ENCODE measurements at regions not wholly inside any gene's neighbourhood (a gene's known extent, or its start where the extent isn't known, plus 50 kb on each side); places are given as distances from the start of the nearest gene placed in this dataset.

GRCh38 chr16:26898200-26898599 is 168.5 kb upstream of the C16orf82 start:
- no peak for DNase-seq (ENCODE audit: low spot score)

GRCh38 chr16:26901196-26901861 is 165.4 kb upstream of the C16orf82 start:
- DNase-seq (ENCODE audit: low spot score), result no peak

- no peak for DNase-seq (ENCODE audit: low spot score)
Observed at GRCh38 chr16:26901983-26902382, 164.7 kb upstream of the C16orf82 start.

DNA sequence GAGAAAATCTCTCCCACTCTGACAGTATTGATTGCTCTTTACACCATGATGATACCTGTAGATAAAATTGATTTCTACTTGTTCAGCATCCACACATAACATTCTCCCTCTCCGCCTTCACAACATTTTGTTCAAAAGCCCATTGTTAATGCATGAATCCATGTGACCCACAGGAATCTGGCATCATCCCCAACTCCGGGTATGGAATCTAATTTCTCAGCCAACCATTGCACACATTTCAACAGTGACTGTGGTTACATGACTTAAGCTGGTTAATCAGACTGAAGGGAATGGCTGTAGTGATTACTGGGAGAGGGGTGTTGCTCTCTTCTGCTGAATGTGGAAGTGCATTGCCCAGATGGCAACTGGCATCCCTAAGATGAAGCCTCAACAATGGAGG is 161.4 kb upstream of the C16orf82 start:
- peak; percentile 16 for DNase-seq (ENCODE audit: low spot score)

- DNase-seq (ENCODE audit: low spot score), result no peak
Observed at GRCh38 chr16:26909623-26910022, 157.1 kb upstream of the C16orf82 start.

- DNase-seq (ENCODE audit: low spot score), result no peak
Observed at GRCh38 chr16:26911436-26911835, 155.3 kb upstream of the C16orf82 start.

DNA sequence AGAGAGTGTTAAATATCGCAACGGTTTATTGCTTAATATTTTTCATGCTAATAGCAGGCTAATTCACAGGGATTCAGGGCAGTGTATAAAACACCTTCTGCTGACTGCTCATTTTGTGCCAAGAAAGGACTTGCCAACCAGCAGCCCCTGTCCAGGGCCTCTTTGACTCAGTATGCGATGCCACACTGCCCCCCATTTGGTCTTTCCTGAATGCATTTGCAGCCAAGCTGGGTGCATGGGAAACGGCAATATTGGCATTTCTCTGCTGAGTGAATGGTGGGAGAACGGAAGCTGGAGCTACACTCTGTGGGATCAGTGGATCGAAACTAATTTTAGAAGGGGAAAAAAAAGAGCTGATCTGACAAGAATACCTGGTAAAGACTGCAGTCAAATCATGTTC is 152.9 kb upstream of the C16orf82 start:
- no peak for DNase-seq (ENCODE audit: low spot score)

DNA sequence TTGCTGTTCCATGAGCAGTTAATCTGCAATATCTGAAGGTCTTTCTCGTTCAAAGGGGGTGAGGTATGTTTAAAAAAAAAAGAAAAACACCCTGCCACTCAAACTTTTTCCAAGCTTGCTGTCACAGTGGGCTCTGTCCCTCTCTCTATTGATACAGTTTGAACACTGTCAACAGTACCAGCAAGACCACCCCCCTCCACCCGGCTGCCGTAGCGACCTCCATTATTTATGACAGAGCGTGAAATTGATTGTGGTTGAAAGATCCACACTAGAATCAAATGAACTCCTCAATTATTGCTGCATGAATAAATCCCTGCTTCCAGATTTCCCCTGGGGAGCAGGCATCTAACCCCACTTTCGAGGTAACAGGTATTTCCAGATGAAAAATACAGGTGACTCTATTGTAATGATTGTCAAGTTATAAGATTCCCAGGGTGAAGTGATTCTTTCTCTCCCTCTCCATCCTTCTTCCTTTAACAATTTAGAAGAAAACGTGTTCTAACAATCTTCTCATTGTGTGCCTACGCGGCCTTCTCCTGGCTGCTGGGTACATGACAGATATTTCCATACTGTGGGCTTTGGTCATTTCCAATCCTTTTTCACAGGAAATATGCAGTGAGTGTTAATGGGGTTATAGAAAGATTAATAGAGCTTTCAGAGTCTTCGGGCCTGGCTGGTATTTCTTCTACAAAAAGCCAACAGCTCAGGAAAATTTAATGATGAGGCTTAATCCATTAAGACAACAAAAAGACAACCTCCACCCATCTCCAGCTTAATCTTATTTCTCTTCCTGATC is 135.7 kb upstream of the C16orf82 start:
- no peak for DNase-seq (ENCODE audit: low spot score)

DNA sequence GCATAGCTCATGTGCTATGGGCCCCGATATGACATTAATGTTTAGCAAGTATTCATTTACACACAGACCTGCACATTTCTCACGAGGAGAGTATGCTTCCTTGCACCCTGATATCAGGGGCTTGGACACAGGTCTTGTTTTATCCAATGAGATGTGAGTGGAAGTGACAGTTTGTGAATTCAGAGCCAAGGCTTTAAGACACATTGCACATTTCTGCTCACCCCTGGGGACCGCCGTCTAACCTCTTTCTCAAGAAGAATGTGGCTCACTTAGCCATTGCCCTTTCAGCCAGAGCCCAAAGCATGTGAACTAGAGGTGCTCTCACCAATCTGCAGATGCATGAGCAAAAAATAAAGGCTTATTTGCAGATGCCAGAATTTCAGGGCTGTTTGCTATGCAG is 116.1 kb upstream of the C16orf82 start:
- DNase-seq (ENCODE audit: low spot score), result no peak

- peak; percentile 21 for DNase-seq (ENCODE audit: low spot score)
Observed at GRCh38 chr16:26951950-26952349, 114.8 kb upstream of the C16orf82 start.

- DNase-seq (ENCODE audit: low spot score), result no peak
Observed at GRCh38 chr16:26952411-26952810, 114.3 kb upstream of the C16orf82 start.

GRCh38 chr16:26957283-26957859 is 109.4 kb upstream of the C16orf82 start:
- no peak for DNase-seq (ENCODE audit: low spot score)

- DNase-seq (ENCODE audit: low spot score), result no peak
Observed at GRCh38 chr16:26959416-26960009, 107.2 kb upstream of the C16orf82 start.

- no peak for DNase-seq (ENCODE audit: low spot score)
Observed at GRCh38 chr16:26961459-26961858, 105.3 kb upstream of the C16orf82 start.

DNA sequence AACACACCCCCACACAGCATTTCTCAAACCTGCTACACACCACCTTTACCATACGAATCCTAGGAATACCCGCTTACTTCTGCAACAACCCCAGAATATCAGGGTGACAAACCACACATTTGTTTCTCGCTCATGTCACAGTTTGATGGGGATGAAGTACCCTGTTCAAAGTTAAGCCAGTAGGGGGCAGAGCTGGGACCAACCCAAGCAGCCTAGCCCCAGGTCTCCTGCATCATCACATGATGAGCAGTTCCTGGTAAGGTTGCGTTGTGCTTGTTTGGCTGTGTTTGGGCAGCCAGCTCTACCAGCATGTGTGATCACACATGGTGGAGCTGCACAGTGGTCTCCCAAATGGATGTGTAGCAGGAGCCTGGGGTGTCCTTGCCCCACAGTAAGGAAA is 103.6 kb upstream of the C16orf82 start:
- peak; percentile 55 for DNase-seq (ENCODE audit: low spot score)

- no peak for DNase-seq (ENCODE audit: low spot score)
Observed at GRCh38 chr16:26969589-26970231, 97.0 kb upstream of the C16orf82 start.

DNA sequence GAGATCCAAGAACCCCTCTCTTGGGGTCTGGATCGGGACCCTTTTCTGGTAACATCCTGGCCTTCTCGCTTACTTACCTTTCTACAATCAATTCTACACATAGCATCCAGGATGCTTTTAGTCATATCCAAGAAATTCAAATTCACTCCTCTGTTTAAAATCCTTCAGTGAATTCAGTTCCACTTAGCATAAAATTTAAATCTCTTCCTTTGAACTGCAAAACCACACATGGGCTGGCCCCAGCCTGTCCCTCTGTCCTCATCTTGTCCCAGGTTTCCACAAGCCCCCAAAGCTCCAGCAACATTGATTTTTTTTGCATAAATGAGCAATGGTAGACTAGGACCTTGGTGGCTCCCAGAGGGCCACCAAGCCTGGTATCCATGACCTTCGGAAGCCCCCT is 96.4 kb upstream of the C16orf82 start:
- DNase-seq (ENCODE audit: low spot score), result no peak

DNA sequence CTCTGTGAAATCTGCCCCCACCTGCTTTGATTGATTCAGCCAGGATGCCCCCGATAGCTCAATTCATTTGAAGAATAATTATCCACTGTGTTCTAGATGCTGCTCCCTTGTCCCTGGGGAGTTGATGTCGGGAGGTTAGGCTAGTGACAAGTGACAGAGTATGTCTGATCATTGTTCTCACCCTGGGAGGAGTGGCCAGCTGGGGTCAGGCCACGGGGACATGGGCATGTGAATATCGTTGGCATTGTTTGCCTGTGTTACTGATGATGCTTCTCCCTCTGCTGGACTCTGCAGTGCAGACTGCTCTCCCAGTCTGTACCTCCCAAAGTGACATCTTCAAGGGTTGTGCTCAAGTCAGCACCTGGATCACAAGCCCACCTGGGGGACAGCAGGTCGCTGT is 89.9 kb upstream of the C16orf82 start:
- DNase-seq (ENCODE audit: low spot score), result no peak

DNA sequence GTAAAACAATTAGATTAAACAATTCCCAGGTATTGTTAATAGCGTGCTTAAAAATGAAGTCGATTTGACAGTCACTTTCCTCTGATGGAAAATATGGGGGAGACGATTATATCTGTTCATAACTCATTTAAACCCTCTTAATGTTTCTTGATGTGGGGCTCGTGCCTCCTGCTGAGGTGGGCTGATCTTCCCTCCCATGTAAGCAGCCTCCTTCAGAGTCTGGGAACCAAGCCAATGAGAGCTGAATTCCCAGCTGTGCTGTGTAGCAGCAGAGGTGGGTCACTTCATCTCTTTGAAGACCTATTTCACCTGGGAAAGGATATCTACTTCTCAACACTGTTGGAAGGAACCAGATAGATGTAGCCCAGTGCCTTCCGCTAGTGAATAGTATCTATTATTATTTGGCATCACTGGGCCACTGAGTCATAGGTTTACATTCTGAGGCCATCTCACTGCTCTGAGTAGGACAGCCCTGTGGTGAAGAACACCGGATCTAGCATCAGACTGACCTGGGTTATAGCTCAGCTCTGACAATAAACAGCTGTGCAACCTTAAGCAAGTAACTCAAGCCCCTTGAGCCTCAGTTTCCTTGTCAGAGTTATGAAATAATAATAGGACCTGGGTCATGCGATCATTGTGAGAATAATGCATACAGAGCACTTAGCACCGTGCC is 85.3 kb upstream of the C16orf82 start:
- peak; percentile 73 for DNase-seq (ENCODE audit: low spot score)

DNA sequence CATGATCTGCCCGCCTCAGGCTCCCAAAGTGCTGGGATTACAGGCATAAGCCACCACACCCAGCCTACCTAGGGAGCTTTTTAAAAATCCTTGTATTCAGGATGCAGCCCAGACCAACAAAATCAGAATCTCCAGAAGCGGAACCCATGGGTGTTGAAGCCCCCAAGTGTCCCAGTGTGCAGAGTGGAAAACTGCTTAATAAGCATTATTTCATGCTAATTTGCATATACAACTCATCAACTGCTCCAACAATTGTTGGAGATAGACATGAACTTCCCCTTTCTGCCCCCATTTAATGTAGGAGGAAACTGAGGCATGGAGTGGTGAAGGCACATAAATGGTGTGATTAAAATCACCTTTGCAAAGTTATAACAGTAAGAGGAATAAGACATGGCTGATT is 84.3 kb upstream of the C16orf82 start:
- DNase-seq (ENCODE audit: low spot score), result no peak

GRCh38 chr16:26983426-26983825 is 83.3 kb upstream of the C16orf82 start:
- DNase-seq (ENCODE audit: low spot score), result peak; percentile 79

Measured in AG20443 (cell line).